ENCODE measurements at regions not wholly inside any gene's neighbourhood (a gene's known extent, or its start where the extent isn't known, plus 50 kb on each side); places are given as distances from the start of the nearest gene placed in this dataset.

- TF ChIP-seq POLR2A (IDR thresholded peaks at IDR 0.05): no peak
- no peak for TF ChIP-seq CTCF (IDR thresholded peaks at IDR 0.05)
Observed at GRCh38 chr10:106355450-106355849, 809.1 kb downstream of the SORCS1 start.

All from suprapubic skin (tissue), 3 donors.